Heart left ventricle (tissue), 16 donors: ENCODE measurements at regions not wholly inside any gene's neighbourhood (a gene's known extent, or its start where the extent isn't known, plus 50 kb on each side); places are given as distances from the start of the nearest gene placed in this dataset.

Source experiments
- ATAC-seq, 4 donors: fragments of 200-7000 bp; cut with Tn5 transposase; one replicate each; pipeline ENCODE4 v1.9.1; 2020 to 2022; ENCODE audit warnings: moderate library complexity in 4 of 4, mild to moderate bottlenecking in 3 of 4, moderate number of reproducible peaks in 1 of 4
- DNase-seq, 5 donors: peaks; one replicate each; pipeline ENCODE4 v3.0.0-alpha.2; 2020
- H3K27ac ChIP-seq, 12 donors: fragments of 200-600 bp; sonication (generic) in 4 of 12; one replicate each; pipeline versions ENCODE4 v1.5.0 to v1.8.0; 2016 to 2022; ENCODE audit warnings: mild to moderate bottlenecking in 2 of 12
- H3K27me3 ChIP-seq, 9 donors: fragments of 200-600 bp; sonication (generic) in 2 of 9; one replicate each; pipeline versions ENCODE4 v1.5.1 to v1.8.0; 2016 to 2022; ENCODE audit warnings: mild to moderate bottlenecking in 3 of 9
- H3K36me3 ChIP-seq, 9 donors: fragments of 200-600 bp; sonication (generic) in 2 of 9; one replicate each; pipeline versions ENCODE4 v1.5.0 to v1.8.0; 2018 to 2022; ENCODE audit warnings: mild to moderate bottlenecking in 2 of 9
- H3K4me1 ChIP-seq, 12 donors: fragments of 200-600 bp; sonication (generic) in 4 of 12; one replicate each; pipeline versions ENCODE4 v1.5.0 to v1.8.0; 2016 to 2022; ENCODE audit warnings: mild to moderate bottlenecking in 3 of 12
- H3K4me3 ChIP-seq, 12 donors: fragments of 200-600 bp; sonication (generic) in 4 of 12; one replicate each; pipeline versions ENCODE4 v1.5.0 to v1.8.0; 2017 to 2022; ENCODE audit warnings: mild to moderate bottlenecking in 9 of 12, moderate library complexity in 4 of 12
- H3K9me3 ChIP-seq, 12 donors: fragments of 200-600 bp; sonication (generic) in 4 of 12; one replicate each; pipeline versions ENCODE4 v1.5.0 to v1.8.0; 2016 to 2022; ENCODE audit warnings: mild to moderate bottlenecking in 1 of 12
- CTCF ChIP-seq, 12 donors: fragments of 200-600 bp; sonication (generic) in 4 of 12; IDR thresholded peaks; one replicate each; pipeline versions ENCODE4 v1.5.0 to v1.8.0; 2018 to 2022; ENCODE audit warnings: antibody characterized with exemption in 12 of 12, mild to moderate bottlenecking in 5 of 12
- POLR2A ChIP-seq, 2 donors: fragments of 450-650 bp; IDR thresholded peaks; one replicate each; pipeline ENCODE4 v1.6.1; 2017; ENCODE audit warnings: antibody characterized with exemption in 2 of 2, mild to moderate bottlenecking in 2 of 2, moderate library complexity in 2 of 2
- WGBS, 4 donors: extraction: QIAGEN DNeasy Blood & Tissue Kit in 2 of 4; methylation state at CpG; one replicate each; pipeline versions ENCODE4 v1.1.5 to v1.1.7; 2013 to 2018; 5-methylcytosine and 5-hydroxymethylcytosine counted together
- intact Hi-C, 10 donors: fragments of 100-400 bp; cut with DNase I; formaldehyde crosslinking; loops; one replicate each; pipeline versions ENCODE4 v1.11.1 to v1.14.2; 2022
- donor health status: ischemic (EF 13 %, LVEDD 7.1; RV severe dilation, severe dysfunction).
- donor health status: healthy with polysubstance abuse.
- donor health status: DM: no; HTN: yes; CAD: no.
- donor health status: DM: no; HTN: no; CAD: no.
- donor health status: ischemic (EF 25% LVEDD 6.9; RV normal size, moderate dysfunction).
- donor health status: ischemic (EF 25% LVEDD 5.7; RV mildly dilated, moderate dysfunction).
- donor health status: healthy.
- donor health status: DM: yes; HTN: yes; CAD: no.
- donor health status: ischemic (EF 35%, LVEDD 5.7; RV mildly dilated, moderate dysfunction).
- donor health status: nonischemic (EF 11% LVEDD 7.7; RV severe dilation, severe dysfunction).
- donor health status: DM: yes; HTN: yes; CAD: no.
- donor health status: PGD.
- donor health status: ischemic (EF 29% LVEDD 5.4; RV normal size, mild dysfunction).
- donor health status: nonischemic (EF 23%, LVEDD 6.1; RV moderate dilation, normal function).

- TF ChIP-seq CTCF (IDR thresholded peaks at IDR 0.05) (no peak), POLR2A (IDR thresholded peaks at IDR 0.05) (no peak)
- no peak overlapping the region for H3K27ac ChIP-seq
- H3K4me1 ChIP-seq, result peaks cover 0 to 25% (median 5%) of the 10 kb centered on the region in 12 donors
- WGBS, 4 donors, result 47 to 71% (median 62%) methylated on average over 1 of the region's 1 CpG
- ATAC-seq (no peak), DNase-seq (no peak)
- no peaks in the 10 kb centered on the region for H3K36me3 ChIP-seq
- no peaks in the 10 kb centered on the region for H3K9me3 ChIP-seq
- intact Hi-C loops, result loop anchor here (1.0 to 10.0 kb wide), 9 partner anchors 69 to 1083 kb away; no protein-coding TSS in a partner anchor
- H3K27me3 ChIP-seq, result peaks cover 0 to 10% (median 0%) of the 10 kb centered on the region in 9 donors
- no peak overlapping the region for H3K4me3 ChIP-seq
Measured at GRCh38 chr9:82606071-82606470, 456.9 kb downstream of the RASEF start.

- TF ChIP-seq CTCF (IDR thresholded peaks at IDR 0.05), result peak; percentile 48 to 80 (median 70)
- no peak for TF ChIP-seq POLR2A (IDR thresholded peaks at IDR 0.05)
- DNase-seq (peak in 3 of 5 donors; percentile 15 to 43 (median 40)), ATAC-seq (peak in 3 of 4 donors; percentile 68 to 87 (median 79))
- no peaks in the 10 kb centered on the region for H3K36me3 ChIP-seq
- H3K27ac ChIP-seq, result no peak overlapping the region
- no peak overlapping the region for H3K4me3 ChIP-seq
- H3K27me3 ChIP-seq, result peaks cover 0 to 10% (median 0%) of the 10 kb centered on the region in 9 donors
- 52 to 54% (median 53%) methylated on average over 7 of the region's 7 CpGs for WGBS, 4 donors
- intact Hi-C loops, result loop anchor here (1.0 to 10.0 kb wide), 9 partner anchors 69 to 1084 kb away; no protein-coding TSS in a partner anchor
- peaks cover 0 to 25% (median 5%) of the 10 kb centered on the region in 12 donors for H3K4me1 ChIP-seq
- H3K9me3 ChIP-seq, result no peaks in the 10 kb centered on the region
Measured at GRCh38 chr9:82606492-82607382, 456.2 kb downstream of the RASEF start.

- no peaks in the 10 kb centered on the region for H3K36me3 ChIP-seq
- TF ChIP-seq POLR2A (IDR thresholded peaks at IDR 0.05), result no peak
- TF ChIP-seq CTCF (IDR thresholded peaks at IDR 0.05), result no peak
- H3K4me3 ChIP-seq, result no peak overlapping the region
- no peak for ATAC-seq
- H3K9me3 ChIP-seq, result no peaks in the 10 kb centered on the region
- no peak overlapping the region for H3K27ac ChIP-seq
- peaks cover 0 to 25% (median 5%) of the 10 kb centered on the region in 12 donors for H3K4me1 ChIP-seq
- DNase-seq, result no peak
- H3K27me3 ChIP-seq, result peaks cover 0 to 10% (median 0%) of the 10 kb centered on the region in 9 donors
- intact Hi-C loops, result loop anchor here (5.0 to 10.0 kb wide), 5 partner anchors 71 to 1084 kb away; no protein-coding TSS in a partner anchor
- 74 to 89% (median 80%) methylated on average over 4 of the region's 4 CpGs for WGBS, 4 donors
Measured at GRCh38 chr9:82608487-82608886, 454.5 kb downstream of the RASEF start.

- Histone ChIP-seq H3K27me3 (peaks cover 0 to 6% (median 0%) of the 10 kb centered on the region in 9 donors), H3K9me3 (no peaks in the 10 kb centered on the region), H3K4me1 (no peaks in the 10 kb centered on the region), H3K4me3 (no peak overlapping the region), H3K36me3 (no peaks in the 10 kb centered on the region), H3K27ac (no peak overlapping the region)
- 84 to 90% (median 88%) methylated on average over 5 of the region's 5 CpGs for WGBS, 4 donors
- ATAC-seq (no peak), DNase-seq (no peak)
- TF ChIP-seq CTCF (IDR thresholded peaks at IDR 0.05), result no peak
- no peak for TF ChIP-seq POLR2A (IDR thresholded peaks at IDR 0.05)
- intact Hi-C loops, result no loop called here
Measured at GRCh38 chr9:82612942-82613341, 450.0 kb downstream of the RASEF start.
